K562 (cell line): ENCODE measurements at regions not wholly inside any gene's neighbourhood (a gene's known extent, or its start where the extent isn't known, plus 50 kb on each side); places are given as distances from the start of the nearest gene placed in this dataset.

Experiments used
- ATAC-seq: fragments of 200-7000 bp; cut with Tn5 transposase; 3 replicates; pipeline ENCODE4 v1.9.1; 2020; ENCODE audit warnings: moderate library complexity
- BruUV-seq: library from RNA; stranded (reverse); fragments of 400-500 nt; replicated peaks from 2 replicates; lab custom pipeline; 2021; lab: Mats Ljungman, UMichigan
- CTCF ChIA-PET: fragments of 300-600 bp; formaldehyde crosslinking; extraction: SDS; loops from one replicate; lab custom pipeline; 2021; ENCODE audit warnings: low intra/inter-chr PET ratio; lab: Yijun Ruan, JAX
- POLR2A ChIA-PET: fragments of 300-600, 350-650 bp; sonication (Branson Sonifier 250); formaldehyde crosslinking; extraction: SDS; loops from one replicate; lab custom pipeline; 2021; ENCODE audit warnings: antibody characterized with exemption, inconsistent platforms; lab: Yijun Ruan, JAX
- DNase-seq, 4 experiments: peaks; one replicate each; pipeline versions ENCODE4 v3.0.0 to v3.0.0-alpha.2; 2011 to 2018; ENCODE audit warnings: low spot score in 3 of 4, mixed read lengths in 3 of 4; ENCODE audit errors: extremely low read depth in 1 of 4
- FAIRE-seq: peaks from 2 replicates; lab custom pipeline; 2011; peaks lifted over from hg19 to GRCh38; lab: Jason Lieb, UNC
- H2AFZ ChIP-seq: 2 replicates; pipeline ENCODE4 v1.6.0; 2011; ENCODE audit warnings: low read depth, low read length, control low read depth, inconsistent platforms
- H3K27ac ChIP-seq: fragments of 200-600 bp; 3 replicates; pipeline ENCODE4 v1.8.0; 2011; ENCODE audit warnings: low read depth, mild to moderate bottlenecking, control low read depth, inconsistent platforms, low read length, moderate library complexity, mixed read lengths; ENCODE audit errors: extremely low read depth
- H3K27me3 ChIP-seq, 2 experiments: fragments of 300-600 bp in 1 of 2; 2 replicates in 1 of 2; 3 replicates in 1 of 2; pipeline versions ENCODE4 v1.6.0 to v1.8.0; 2011; ENCODE audit warnings: inconsistent platforms in 2 of 2, low read length in 2 of 2, mild to moderate bottlenecking in 1 of 2, mixed read lengths in 1 of 2, moderate library complexity in 1 of 2; ENCODE audit not compliant: control insufficient read depth in 2 of 2, insufficient read depth in 2 of 2
- H3K36me3 ChIP-seq: fragments of 300-600 bp; 3 replicates; pipeline ENCODE4 v1.8.0; 2011; ENCODE audit warnings: mild to moderate bottlenecking, low read length, inconsistent platforms; ENCODE audit not compliant: control insufficient read depth, insufficient read depth
- H3K4me1 ChIP-seq, 2 experiments: fragments of 200-600 bp in 1 of 2; replicated peaks in 1 of 2; 2 replicates in 1 of 2; 3 replicates in 1 of 2; pipeline versions ENCODE4 v1.5.1 to v1.8.0; 2011; ENCODE audit warnings: inconsistent platforms in 2 of 2, low read length in 2 of 2, mild to moderate bottlenecking in 1 of 2, mixed read lengths in 1 of 2, moderate library complexity in 1 of 2; ENCODE audit not compliant: control insufficient read depth in 2 of 2, insufficient read depth in 2 of 2
- H3K4me2 ChIP-seq: 2 replicates; pipeline ENCODE4 v1.6.1; 2011; ENCODE audit warnings: low read length, control low read depth, inconsistent platforms, mixed read lengths; ENCODE audit not compliant: insufficient read depth
- H3K4me3 ChIP-seq: fragments of 200-600 bp; sonication (generic), shearing (Covaris generic); 2 replicates; pipeline ENCODE4 v1.5.1; 2016; ENCODE audit warnings: control low read depth, inconsistent platforms
- H3K79me2 ChIP-seq: fragments of 200-600 bp; 3 replicates; pipeline ENCODE4 v1.8.0; 2011; ENCODE audit warnings: low read length, inconsistent platforms; ENCODE audit not compliant: control insufficient read depth, insufficient read depth
- H3K9ac ChIP-seq, 2 experiments: 2 replicates each; pipeline versions ENCODE4 v1.6.0 to v1.6.1; 2011; ENCODE audit warnings: low read depth in 2 of 2, low read length in 2 of 2, control low read depth in 1 of 2, inconsistent platforms in 1 of 2, mild to moderate bottlenecking in 1 of 2, mixed read lengths in 1 of 2; ENCODE audit not compliant: insufficient read depth in 1 of 2
- H3K9me1 ChIP-seq: one replicate; pipeline ENCODE4 v1.6.0; 2011; ENCODE audit warnings: inconsistent platforms, mild to moderate bottlenecking, low read length, moderate library complexity; ENCODE audit not compliant: control insufficient read depth, insufficient read depth
- H3K9me3 ChIP-seq: replicated peaks from 2 replicates; pipeline ENCODE4 v1.5.1; 2011; ENCODE audit warnings: low read depth, low read length, inconsistent platforms; ENCODE audit not compliant: control insufficient read depth, insufficient read depth
- H4K20me1 ChIP-seq: replicated peaks from 2 replicates; pipeline ENCODE4 v1.6.1; 2011; ENCODE audit warnings: low read length, inconsistent platforms, mixed read lengths; ENCODE audit not compliant: control insufficient read depth, insufficient read depth
- CREB3 ChIP-seq: fragments of 450-650 bp; conservative IDR thresholded peaks from 2 replicates; pipeline ENCODE4 v1.6.1; 2016; ENCODE audit warnings: missing genetic modification characterization, low read depth, mild to moderate bottlenecking, missing compliant biosample characterization, moderate library complexity
- NBN ChIP-seq: fragments of 450-650 bp; IDR thresholded peaks from 2 replicates; pipeline ENCODE4 v1.6.1; 2016; ENCODE audit warnings: low read depth, mild to moderate bottlenecking
- RBM25 ChIP-seq: fragments of 200-400 bp; formaldehyde crosslinking; IDR thresholded peaks from 2 replicates; pipeline ENCODE4 v1.6.1; 2018; ENCODE audit warnings: low read length, low read depth, moderate library complexity; ENCODE audit not compliant: severe bottlenecking
- WGBS: fragments of 100-300 bp; shearing (Covaris generic); methylation state at CpG from one replicate; pipeline ENCODE4 v1.1.6; 2016; ENCODE audit warnings: low coverage, mixed read lengths; ENCODE audit not compliant: insufficient coverage; ENCODE audit errors: missing lambda C conversion rate; 5-methylcytosine and 5-hydroxymethylcytosine counted together
- in situ Hi-C: fragments of 300-500 bp; cut with MboI; formaldehyde crosslinking; loops from 4 replicates; pipeline ENCODE4 v1.15.0; 2018; ENCODE audit warnings: inconsistent platforms, mixed read lengths
- intact Hi-C: fragments of 100-400 bp; cut with micrococcal nuclease; formaldehyde crosslinking; loops from 2 replicates; pipeline ENCODE4 v1.14.2; 2022

GRCh38 chr10:78470267-78471103, 436.8 kb downstream of the RPS24 start:
- Histone ChIP-seq H3K27ac (no peak overlapping the region), H3K9ac (no peak overlapping the region), H3K79me2 (no peaks in the 10 kb centered on the region), H3K4me3 (no peak overlapping the region), H3K4me1 (no peaks in the 10 kb centered on the region), H3K36me3 (no peaks in the 10 kb centered on the region)
- DNase-seq (no peak), FAIRE-seq (no peak)
- in situ Hi-C loops: no loop called here
- POLR2A ChIA-PET: interaction anchor here (1.6 kb wide), 1 partner anchor 11 kb away, joined by 7 read pairs; no protein-coding TSS in a partner anchor
- TF ChIP-seq CREB3: no peak
- peak; percentile 58 for TF ChIP-seq RBM25
- TF ChIP-seq NBN: no peak
- TF ChIP-seq, all 486 proteins: peak for 1
- WGBS: 0% methylated on average over 7 of the region's 7 CpGs
- Histone ChIP-seq H3K9me3 (no peaks in the 10 kb centered on the region), H4K20me1 (peaks cover 7% of the 10 kb centered on the region), H3K4me2 (no peak overlapping the region), H3K9me1 (no peaks in the 10 kb centered on the region), H3K27me3 (peaks cover 25 to 44% of the 10 kb centered on the region in 2 experiments; a peak in 4 of 5 replicates), H2AFZ (no peak overlapping the region)
- CTCF ChIA-PET: no interaction called here
- no peak for ATAC-seq
- intact Hi-C loops: no loop called here
- no TSS peak for BruUV-seq
